Body of pancreas (tissue), 4 donors: ENCODE measurements at regions not wholly inside any gene's neighbourhood (a gene's known extent, or its start where the extent isn't known, plus 50 kb on each side); places are given as distances from the start of the nearest gene placed in this dataset.

Source experiments
- ATAC-seq: fragments of 150-250 bp; one replicate; pipeline ENCODE4 v1.9.1; 2016
- DNase-seq, 4 donors: peaks; one replicate each; pipeline ENCODE4 v3.0.0-alpha.2; 2019
- H3K27ac ChIP-seq, 4 donors: fragments of 200-600 bp; sonication (generic); 1 replicate in 3 of 4; 2 replicates in 1 of 4; pipeline versions ENCODE4 v1.5.1 to v1.6.1; 2016 to 2019; ENCODE audit warnings: mild to moderate bottlenecking in 1 of 4, mixed read lengths in 1 of 4, moderate library complexity in 1 of 4
- H3K27me3 ChIP-seq, 2 donors: fragments of 200-600 bp; sonication (generic); one replicate each; pipeline ENCODE4 v1.6.0; 2016; ENCODE audit warnings: mild to moderate bottlenecking in 1 of 2
- H3K36me3 ChIP-seq, 2 donors: fragments of 200-600 bp; sonication (generic); replicated peaks in 1 of 2; 2 replicates each; pipeline ENCODE4 v1.5.1; 2016; ENCODE audit warnings: low read depth in 2 of 2; ENCODE audit not compliant: insufficient read depth in 1 of 2
- H3K4me1 ChIP-seq: fragments of 200-600 bp; sonication (generic); one replicate; pipeline ENCODE4 v1.6.0; 2016
- H3K4me3 ChIP-seq, 2 donors: fragments of 200-600 bp; sonication (generic); 1 replicate in 1 of 2; 2 replicates in 1 of 2; pipeline ENCODE4 v1.5.1; 2016 to 2019
- H3K9me3 ChIP-seq, 3 donors: fragments of 200-600 bp; sonication (generic); 1 replicate in 2 of 3; 2 replicates in 1 of 3; pipeline ENCODE4 v1.5.1; 2016
- CTCF ChIP-seq, 7 experiments: fragments of 450-650 bp in 4 of 7; fragments of 200-600 bp in 3 of 7; sonication (generic) in 3 of 7; IDR thresholded peaks; one replicate each; pipeline ENCODE4 v1.5.1; 2016 to 2019; ENCODE audit warnings: antibody characterized with exemption in 7 of 7
- POLR2A ChIP-seq, 3 donors: fragments of 450-650 bp; IDR thresholded peaks; one replicate each; pipeline ENCODE4 v1.6.1; 2016; ENCODE audit warnings: antibody characterized with exemption in 3 of 3, mild to moderate bottlenecking in 2 of 3
- WGBS, 2 donors: methylation state at CpG; one replicate each; pipeline ENCODE4 v1.1.5; 2017; 5-methylcytosine and 5-hydroxymethylcytosine counted together
- intact Hi-C: fragments of 100-400 bp; cut with DNase I; formaldehyde crosslinking; loops from one replicate; pipeline ENCODE4 v1.15.1; 2023

- 82 to 91% methylated on average over 4 to 5 of the region's 6 CpGs for WGBS, 2 donors
- no peak overlapping the region for H3K27ac ChIP-seq
- ATAC-seq, result no peak
These were observed 158.6 kb upstream of the PPP1R26 start for GRCh38 chr9:135320943-135321342.

GRCh38 chr9:135321580-135321979, 158.0 kb upstream of the PPP1R26 start:
- Histone ChIP-seq H3K36me3 (no peaks in the 10 kb centered on the region), H3K4me3 (no peak overlapping the region), H3K4me1 (no peaks in the 10 kb centered on the region), H3K9me3 (no peaks in the 10 kb centered on the region), H3K27me3 (no peaks in the 10 kb centered on the region), H3K27ac (no peak overlapping the region)
- TF ChIP-seq POLR2A (IDR thresholded peaks at IDR 0.05) (no peak), CTCF (IDR thresholded peaks at IDR 0.05) (no peak)
- intact Hi-C loops, result no loop called here
- WGBS, 2 donors, result 74 to 100% methylated on average over 3 to 4 of the region's 4 CpGs
- DNase-seq, result no peak
- no peak for ATAC-seq

More at GRCh38 chr9:135320943-135321342, 158.6 kb upstream of the PPP1R26 start:
- H3K4me3 ChIP-seq, result no peak overlapping the region
- intact Hi-C loops, result no loop called here
- no peaks in the 10 kb centered on the region for H3K4me1 ChIP-seq
- H3K27me3 ChIP-seq, result no peaks in the 10 kb centered on the region
- no peaks in the 10 kb centered on the region for H3K36me3 ChIP-seq
- TF ChIP-seq CTCF (IDR thresholded peaks at IDR 0.05) (no peak), POLR2A (IDR thresholded peaks at IDR 0.05) (no peak)
- DNase-seq, result no peak
- no peaks in the 10 kb centered on the region for H3K9me3 ChIP-seq

- no peak overlapping the region for H3K4me3 ChIP-seq
- H3K27me3 ChIP-seq, result no peaks in the 10 kb centered on the region
- ATAC-seq, result no peak
- intact Hi-C loops, result no loop called here
- 26% methylated on average over 6 of the region's 6 CpGs for WGBS, 2 donors
- no peak overlapping the region for H3K27ac ChIP-seq
- H3K4me1 ChIP-seq, result no peaks in the 10 kb centered on the region
- H3K36me3 ChIP-seq, result no peaks in the 10 kb centered on the region
- H3K9me3 ChIP-seq, result no peaks in the 10 kb centered on the region
- DNase-seq, result no peak
- TF ChIP-seq CTCF (IDR thresholded peaks at IDR 0.05), result peak in 3 of 7 experiments; percentile 2 to 48 (median 34)
- TF ChIP-seq POLR2A (IDR thresholded peaks at IDR 0.05), result no peak
These were observed 155.3 kb upstream of the PPP1R26 start for GRCh38 chr9:135324329-135324728.

- H3K9me3 ChIP-seq, result no peaks in the 10 kb centered on the region
- intact Hi-C loops, result no loop called here
- ATAC-seq, result no peak
These were observed 153.4 kb upstream of the PPP1R26 start for GRCh38 chr9:135326141-135326540.

More at GRCh38 chr9:135326141-135326540, 153.4 kb upstream of the PPP1R26 start:
- H3K27me3 ChIP-seq, result no peaks in the 10 kb centered on the region
- WGBS, 2 donors, result 43 to 70% methylated on average over 1 to 7 of the region's 7 CpGs
- no peak for TF ChIP-seq CTCF (IDR thresholded peaks at IDR 0.05)
- TF ChIP-seq POLR2A (IDR thresholded peaks at IDR 0.05), result no peak
- H3K4me1 ChIP-seq, result no peaks in the 10 kb centered on the region
- no peak overlapping the region for H3K27ac ChIP-seq
- no peak overlapping the region for H3K4me3 ChIP-seq
- H3K36me3 ChIP-seq, result no peaks in the 10 kb centered on the region
- DNase-seq, result no peak
